Nucleus accumbens (tissue), 56 donors: ENCODE measurements at regions not wholly inside any gene's neighbourhood (a gene's known extent, or its start where the extent isn't known, plus 50 kb on each side); places are given as distances from the start of the nearest gene placed in this dataset.
A peak's percentile ranks its signal among the peaks of the same experiment; 100 is the strongest.
"Not testable (repeated sequence)": the region's sequence is repeated elsewhere in the genome, so short reads cannot be mapped to it uniquely, and the experiment has no call there.

Experiments
- DNase-seq, 56 donors: peaks; one replicate each; lab custom pipeline; 2025; lab: John Stamatoyannopoulos, UW

GRCh38 chr6:55049866-55050265 is 124.4 kb upstream of the HCRTR2 start:
- no peak for DNase-seq

GRCh38 chr6:55052846-55053245 is 121.5 kb upstream of the HCRTR2 start:
- DNase-seq: no peak

GRCh38 chr6:55058682-55059081 is 115.6 kb upstream of the HCRTR2 start:
- DNase-seq: no peak

- no peak for DNase-seq
Measured at GRCh38 chr6:55064711-55065420, 109.4 kb upstream of the HCRTR2 start.

GRCh38 chr6:55069132-55069781 is 105.1 kb upstream of the HCRTR2 start:
- peak in 10 of 56 donors; percentile 0 to 25 (median 2) for DNase-seq

GRCh38 chr6:55082021-55082420 is 92.3 kb upstream of the HCRTR2 start:
- no peak for DNase-seq

- DNase-seq: not testable (repeated sequence)
Measured at GRCh38 chr6:55088011-55088410, 86.3 kb upstream of the HCRTR2 start.

- DNase-seq: no peak
Measured at GRCh38 chr6:55088902-55089301, 85.4 kb upstream of the HCRTR2 start.

- no peak for DNase-seq
Measured at GRCh38 chr6:55089325-55089724, 85.0 kb upstream of the HCRTR2 start.

- no peak for DNase-seq
Measured at GRCh38 chr6:55100686-55101085, 73.6 kb upstream of the HCRTR2 start.

- no peak for DNase-seq
Measured at GRCh38 chr6:55101157-55101556, 73.2 kb upstream of the HCRTR2 start.

- DNase-seq: no peak
Measured at GRCh38 chr6:55108134-55109130, 65.9 kb upstream of the HCRTR2 start.

GRCh38 chr6:55117267-55117666 is 57.0 kb upstream of the HCRTR2 start:
- DNase-seq: no peak

- not testable (repeated sequence) for DNase-seq
Measured at GRCh38 chr6:55124241-55124640, 50.1 kb upstream of the HCRTR2 start.
